Kidney (tissue), 13 donors: ENCODE measurements at regions not wholly inside any gene's neighbourhood (a gene's known extent, or its start where the extent isn't known, plus 50 kb on each side); places are given as distances from the start of the nearest gene placed in this dataset.

ENCODE experiments used
- DNase-seq, 5 donors: peaks; one replicate each; pipeline ENCODE4 v3.0.0-alpha.2; 2013 to 2020
- FAIRE-seq: peaks from 2 replicates; lab custom pipeline; 2012; peaks lifted over from hg19 to GRCh38; lab: Jason Lieb, UNC
- H3K27ac ChIP-seq, 2 donors: one replicate each; pipeline ENCODE4 v1.7.0; 2013; ENCODE audit warnings: low read depth in 2 of 2, low read length in 2 of 2, inconsistent platforms in 1 of 2
- H3K27me3 ChIP-seq: one replicate; pipeline ENCODE4 v1.7.1; 2013; ENCODE audit warnings: low read length, inconsistent platforms; ENCODE audit not compliant: control insufficient read depth, insufficient read depth
- H3K36me3 ChIP-seq, 3 donors: one replicate each; pipeline versions ENCODE4 v1.7.0 to v1.7.1; 2013; ENCODE audit warnings: low read length in 3 of 3, control low read depth in 1 of 3, inconsistent platforms in 1 of 3; ENCODE audit not compliant: insufficient read depth in 3 of 3, control insufficient read depth in 2 of 3
- H3K4me1 ChIP-seq, 3 donors: one replicate each; pipeline versions ENCODE4 v1.7.0 to v1.7.1; 2013; ENCODE audit warnings: low read length in 3 of 3, inconsistent platforms in 1 of 3, low read depth in 1 of 3; ENCODE audit not compliant: control insufficient read depth in 2 of 3, insufficient read depth in 2 of 3
- H3K4me3 ChIP-seq, 3 donors: one replicate each; pipeline versions ENCODE4 v1.7.0 to v1.8.1; 2013; ENCODE audit warnings: low read length in 3 of 3, control low read depth in 1 of 3, inconsistent platforms in 1 of 3
- H3K9ac ChIP-seq, 3 donors: one replicate each; pipeline versions ENCODE4 v1.7.0 to v1.7.1; 2013; ENCODE audit warnings: low read length in 3 of 3, control low read depth in 1 of 3, inconsistent platforms in 1 of 3
- H3K9me3 ChIP-seq, 3 donors: one replicate each; pipeline versions ENCODE4 v1.7.0 to v1.7.1; 2013; ENCODE audit warnings: low read length in 3 of 3, control low read depth in 1 of 3, inconsistent platforms in 1 of 3; ENCODE audit not compliant: control insufficient read depth in 2 of 3, insufficient read depth in 1 of 3
- intact Hi-C: fragments of 100-400 bp; cut with DNase I; formaldehyde crosslinking; loops from one replicate; pipeline ENCODE4 v1.11.1; 2022
- TF ChIP-seq, protein P1 (sequence below): IDR thresholded peaks from 3 replicates; pipeline ENCODE4 v1.5.1; 2012; ENCODE audit warnings: mild to moderate bottlenecking, moderate library complexity, borderline replicate concordance; ENCODE audit not compliant: insufficient read depth; ENCODE audit errors: extremely low read depth
- donor health status: control.
- donor health status: control.
- donor health status: control.
- donor health status: control.
- donor health status: control.
- donor health status: DM: yes; HTN: yes; CAD: no.
- donor health status: Normal renal cell carcinoma (clear cell type).

DNA sequence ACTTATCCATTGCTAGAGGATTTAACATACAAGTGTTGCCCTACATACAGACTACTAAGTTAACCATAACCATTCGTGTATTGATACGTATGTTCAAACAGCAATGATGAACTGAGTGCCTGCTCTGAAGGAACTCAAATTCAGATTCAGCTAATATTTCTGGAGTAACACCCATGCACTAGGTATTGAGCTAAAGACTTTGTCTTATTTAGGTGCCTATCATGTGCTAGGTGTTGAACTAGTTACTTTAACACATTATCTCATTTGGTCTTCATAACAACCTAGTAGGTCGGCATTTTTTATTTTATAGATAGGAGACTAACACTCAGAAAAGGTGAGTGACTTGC is 160.0 kb downstream of the LTN1 start:
- FAIRE-seq = no peak
- Histone ChIP-seq H3K27me3 (no peaks in the 10 kb centered on the region), H3K27ac (no peak overlapping the region), H3K4me3 (no peak overlapping the region), H3K4me1 (peaks cover 0 to 5% (median 0%) of the 10 kb centered on the region in 3 donors), H3K36me3 (no peaks in the 10 kb centered on the region), H3K9ac (no peak overlapping the region), H3K9me3 (peaks cover 0 to 4% (median 0%) of the 10 kb centered on the region in 3 donors)
- TF ChIP-seq, protein P1, sequence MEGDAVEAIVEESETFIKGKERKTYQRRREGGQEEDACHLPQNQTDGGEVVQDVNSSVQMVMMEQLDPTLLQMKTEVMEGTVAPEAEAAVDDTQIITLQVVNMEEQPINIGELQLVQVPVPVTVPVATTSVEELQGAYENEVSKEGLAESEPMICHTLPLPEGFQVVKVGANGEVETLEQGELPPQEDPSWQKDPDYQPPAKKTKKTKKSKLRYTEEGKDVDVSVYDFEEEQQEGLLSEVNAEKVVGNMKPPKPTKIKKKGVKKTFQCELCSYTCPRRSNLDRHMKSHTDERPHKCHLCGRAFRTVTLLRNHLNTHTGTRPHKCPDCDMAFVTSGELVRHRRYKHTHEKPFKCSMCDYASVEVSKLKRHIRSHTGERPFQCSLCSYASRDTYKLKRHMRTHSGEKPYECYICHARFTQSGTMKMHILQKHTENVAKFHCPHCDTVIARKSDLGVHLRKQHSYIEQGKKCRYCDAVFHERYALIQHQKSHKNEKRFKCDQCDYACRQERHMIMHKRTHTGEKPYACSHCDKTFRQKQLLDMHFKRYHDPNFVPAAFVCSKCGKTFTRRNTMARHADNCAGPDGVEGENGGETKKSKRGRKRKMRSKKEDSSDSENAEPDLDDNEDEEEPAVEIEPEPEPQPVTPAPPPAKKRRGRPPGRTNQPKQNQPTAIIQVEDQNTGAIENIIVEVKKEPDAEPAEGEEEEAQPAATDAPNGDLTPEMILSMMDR = no peak
- intact Hi-C loops = no loop called here
- DNase-seq = no peak

DNA sequence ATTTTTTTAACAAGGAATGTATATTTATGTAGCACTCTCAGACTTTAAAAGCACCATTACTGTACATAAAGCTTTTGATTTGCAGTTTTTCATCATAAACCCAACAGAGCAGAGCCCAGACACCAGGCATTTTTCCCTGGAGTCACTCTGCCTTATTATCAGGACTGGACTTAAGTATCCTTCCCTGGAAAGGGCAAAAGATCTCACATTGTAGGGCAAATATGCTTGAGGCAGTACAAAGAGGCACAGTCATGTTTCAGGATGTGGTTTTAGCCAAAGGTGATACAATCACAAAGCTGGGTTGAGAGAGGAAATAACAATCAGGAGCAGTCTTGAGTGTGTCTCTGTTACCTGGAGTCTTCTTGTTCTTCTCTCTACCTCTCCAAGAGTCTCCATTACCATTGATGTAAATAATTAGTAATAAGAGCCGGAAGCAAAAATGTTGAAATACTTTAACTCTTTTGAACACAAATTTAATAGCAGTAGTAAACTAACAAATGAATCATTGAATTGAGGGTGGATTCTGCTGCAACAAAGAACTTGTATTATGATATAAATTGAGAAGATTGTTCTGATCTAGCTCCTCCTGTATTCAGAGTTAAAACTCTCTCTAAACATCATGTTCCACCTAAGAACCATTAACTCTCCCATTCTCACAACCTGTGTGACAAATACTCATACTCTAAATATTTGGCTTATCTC is 160.5 kb downstream of the LTN1 start:
- Histone ChIP-seq H3K4me3 (no peak overlapping the region), H3K27ac (no peak overlapping the region), H3K27me3 (no peaks in the 10 kb centered on the region), H3K4me1 (peaks cover 0 to 5% (median 0%) of the 10 kb centered on the region in 3 donors), H3K9me3 (peaks cover 0 to 4% (median 0%) of the 10 kb centered on the region in 3 donors), H3K9ac (no peak overlapping the region), H3K36me3 (no peaks in the 10 kb centered on the region)
- FAIRE-seq (no peak), DNase-seq (peak in 2 of 5 donors; percentile 9 to 12)
- TF ChIP-seq, protein P1 = no peak
- intact Hi-C loops = no loop called here

DNA sequence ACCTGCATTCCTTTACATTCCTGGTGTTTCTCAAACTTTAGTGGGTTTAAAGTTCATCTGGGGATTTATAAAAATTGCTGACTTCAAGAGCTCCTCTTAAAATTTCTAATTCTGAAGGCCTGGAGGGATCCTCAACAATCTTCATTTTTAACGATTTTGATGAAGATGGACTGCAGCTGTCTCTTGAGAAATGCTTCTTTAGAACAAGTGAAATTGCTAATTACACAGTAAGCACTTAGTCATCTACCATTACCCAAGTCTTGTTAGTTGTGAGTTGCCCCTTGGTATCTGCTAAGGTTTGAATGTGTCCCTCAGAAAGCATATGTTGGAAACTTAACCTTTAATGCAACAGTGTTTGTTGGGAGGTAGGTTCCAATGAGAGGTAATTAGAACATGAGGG is 163.7 kb downstream of the LTN1 start:
- H3K36me3 ChIP-seq = no peaks in the 10 kb centered on the region
- no peak overlapping the region for H3K27ac ChIP-seq
- H3K9ac ChIP-seq = no peak overlapping the region
- peaks cover 0 to 5% (median 0%) of the 10 kb centered on the region in 3 donors for H3K4me1 ChIP-seq
- no peak for FAIRE-seq
- no peaks in the 10 kb centered on the region for H3K9me3 ChIP-seq
- no peak overlapping the region for H3K4me3 ChIP-seq
- H3K27me3 ChIP-seq = no peaks in the 10 kb centered on the region
- intact Hi-C loops = no loop called here
- TF ChIP-seq, protein P1 = no peak
- peak in 1 of 5 donors; percentile 26 for DNase-seq
